MCF 10A (cell line): ENCODE measurements at regions not wholly inside any gene's neighbourhood (a gene's known extent, or its start where the extent isn't known, plus 50 kb on each side); places are given as distances from the start of the nearest gene placed in this dataset.
"Not testable (repeated sequence)": the region's sequence is repeated elsewhere in the genome, so short reads cannot be mapped to it uniquely, and the experiment has no call there.

Source experiments
- BruUV-seq: library from RNA; stranded (reverse); fragments of 400-500 nt; replicated peaks from 2 replicates; lab custom pipeline; 2021; lab: Mats Ljungman, UMichigan
- CTCF ChIA-PET: fragments of 300-600 bp; sonication (Branson Sonifier 250); formaldehyde crosslinking; extraction: SDS; loops from one replicate; lab custom pipeline; 2021; ENCODE audit warnings: antibody characterized with exemption, inconsistent platforms; lab: Yijun Ruan, JAX
- POLR2A ChIA-PET: fragments of 300-600, 350-650 bp; sonication (Branson Sonifier 250); formaldehyde crosslinking; extraction: SDS; loops from one replicate; lab custom pipeline; 2020; ENCODE audit warnings: antibody characterized with exemption, inconsistent platforms; lab: Yijun Ruan, JAX
- DNase-seq: peaks from one replicate; pipeline ENCODE4 v3.0.0-alpha.2; 2018; ENCODE audit not compliant: unreplicated experiment
- H3K27ac Mint-ChIP-seq: one replicate; pipeline ENCODE4 v1.8.0; 2022; ENCODE audit warnings: mild to moderate bottlenecking, low read depth, mixed read lengths; ENCODE audit not compliant: unreplicated experiment
- H3K27me3 Mint-ChIP-seq: one replicate; pipeline ENCODE4 v1.8.0; 2022; ENCODE audit warnings: mixed read lengths; ENCODE audit not compliant: insufficient read depth, unreplicated experiment
- H3K36me3 Mint-ChIP-seq: one replicate; pipeline ENCODE4 v1.8.0; 2022; ENCODE audit warnings: mild to moderate bottlenecking, moderate library complexity, mixed read lengths; ENCODE audit not compliant: insufficient read depth, unreplicated experiment
- H3K4me1 Mint-ChIP-seq: one replicate; pipeline ENCODE4 v1.8.0; 2022; ENCODE audit warnings: mixed read lengths; ENCODE audit not compliant: insufficient read depth, unreplicated experiment
- H3K4me3 Mint-ChIP-seq: one replicate; pipeline ENCODE4 v1.8.0; 2022; ENCODE audit warnings: mild to moderate bottlenecking, moderate library complexity, mixed read lengths; ENCODE audit not compliant: unreplicated experiment
- H3K9me3 Mint-ChIP-seq: one replicate; pipeline ENCODE4 v1.8.0; 2022; ENCODE audit warnings: mixed read lengths; ENCODE audit not compliant: unreplicated experiment
- CTCF ChIP-seq: fragments of 200-600 bp; IDR thresholded peaks from one replicate; pipeline ENCODE4 v1.8.0; 2022; ENCODE audit warnings: antibody characterized with exemption, mild to moderate bottlenecking; ENCODE audit not compliant: unreplicated experiment
- intact Hi-C: fragments of 100-400 bp; cut with micrococcal nuclease; formaldehyde crosslinking; loops from 2 replicates; pipeline ENCODE4 v1.14.1; 2022

- no peak overlapping the region for H3K27ac Mint-ChIP-seq
- no TSS peak for BruUV-seq
- H3K4me3 Mint-ChIP-seq = no peak overlapping the region
- peaks cover 15% of the 10 kb centered on the region for H3K9me3 Mint-ChIP-seq
- POLR2A ChIA-PET = no interaction called here
- no peak for TF ChIP-seq CTCF
- intact Hi-C loops = no loop called here
- CTCF ChIA-PET = no interaction called here
- no peaks in the 10 kb centered on the region for H3K4me1 Mint-ChIP-seq
- no peaks in the 10 kb centered on the region for H3K27me3 Mint-ChIP-seq
- no peak for DNase-seq
- H3K36me3 Mint-ChIP-seq = no peaks in the 10 kb centered on the region
Measured at GRCh38 chrX:125604448-125604847, 284.8 kb downstream of the TEX13C start.

GRCh38 chrX:125605145-125605544 lies 285.5 kb downstream of the TEX13C start:
- H3K27me3 Mint-ChIP-seq = no peaks in the 10 kb centered on the region
- no peak overlapping the region for H3K4me3 Mint-ChIP-seq
- H3K4me1 Mint-ChIP-seq = no peaks in the 10 kb centered on the region
- H3K27ac Mint-ChIP-seq = no peak overlapping the region
- H3K9me3 Mint-ChIP-seq = peaks cover 8% of the 10 kb centered on the region
- intact Hi-C loops = no loop called here
- POLR2A ChIA-PET = no interaction called here
- no peaks in the 10 kb centered on the region for H3K36me3 Mint-ChIP-seq
- no TSS peak for BruUV-seq
- CTCF ChIA-PET = no interaction called here
- DNase-seq = no peak
- no peak for TF ChIP-seq CTCF

GRCh38 chrX:125614591-125615343 lies 295.1 kb downstream of the TEX13C start:
- H3K36me3 Mint-ChIP-seq, POLR2A ChIA-PET, H3K27me3 Mint-ChIP-seq, DNase-seq, BruUV-seq, intact Hi-C loops, H3K4me3 Mint-ChIP-seq, H3K4me1 Mint-ChIP-seq, CTCF ChIA-PET, H3K27ac Mint-ChIP-seq, H3K9me3 Mint-ChIP-seq: not testable (repeated sequence)

GRCh38 chrX:125620715-125621587 lies 301.3 kb downstream of the TEX13C start:
- no TSS peak for BruUV-seq
- H3K36me3 Mint-ChIP-seq = no peaks in the 10 kb centered on the region
- no peaks in the 10 kb centered on the region for H3K9me3 Mint-ChIP-seq
- ChIA-PET CTCF (interaction anchor here (0.6 kb wide), 1 partner anchor 10 kb away, joined by 3 read pairs; no protein-coding TSS in a partner anchor), POLR2A (no interaction called here)
- DNase-seq = no peak
- intact Hi-C loops = no loop called here
- no peak overlapping the region for H3K4me3 Mint-ChIP-seq
- H3K4me1 Mint-ChIP-seq = no peaks in the 10 kb centered on the region
- no peak overlapping the region for H3K27ac Mint-ChIP-seq
- no peaks in the 10 kb centered on the region for H3K27me3 Mint-ChIP-seq
- TF ChIP-seq CTCF = no peak
